Right lobe of liver (tissue), 6 donors: ENCODE measurements at regions not wholly inside any gene's neighbourhood (a gene's known extent, or its start where the extent isn't known, plus 50 kb on each side); places are given as distances from the start of the nearest gene placed in this dataset.

ENCODE experiments used
- ATAC-seq, 4 donors: fragments of 200-7000 bp; cut with Tn5 transposase; one replicate each; pipeline ENCODE4 v1.9.1; 2020; ENCODE audit warnings: mild to moderate bottlenecking in 4 of 4, moderate library complexity in 4 of 4
- DNase-seq, 3 donors: peaks; one replicate each; pipeline ENCODE4 v3.0.0-alpha.2; 2020
- H3K27ac ChIP-seq, 3 donors: fragments of 200-600 bp; one replicate each; pipeline ENCODE4 v1.8.0; 2022
- H3K27me3 ChIP-seq, 2 donors: fragments of 200-600 bp; one replicate each; pipeline ENCODE4 v1.8.0; 2022
- H3K36me3 ChIP-seq, 4 donors: fragments of 200-600 bp; sonication (generic) in 1 of 4; one replicate each; pipeline versions ENCODE4 v1.5.1 to v1.8.0; 2017 to 2022; ENCODE audit warnings: control low read depth in 1 of 4
- H3K4me1 ChIP-seq, 4 donors: fragments of 200-600 bp; sonication (generic) in 1 of 4; one replicate each; pipeline versions ENCODE4 v1.5.1 to v1.8.0; 2017 to 2022; ENCODE audit warnings: control low read depth in 1 of 4
- H3K4me3 ChIP-seq, 3 donors: fragments of 200-600 bp; one replicate each; pipeline ENCODE4 v1.8.0; 2022
- H3K9me3 ChIP-seq, 4 donors: fragments of 200-600 bp; sonication (generic) in 1 of 4; one replicate each; pipeline versions ENCODE4 v1.5.1 to v1.8.0; 2017 to 2022; ENCODE audit warnings: control low read depth in 1 of 4
- POLR2A ChIP-seq: fragments of 450-650 bp; IDR thresholded peaks from one replicate; pipeline ENCODE4 v1.6.1; 2017; ENCODE audit warnings: antibody characterized with exemption, mild to moderate bottlenecking
- WGBS: methylation state at CpG from one replicate; pipeline ENCODE4 v1.1.6; 2018; ENCODE audit warnings: low coverage, low lambda C conversion rate; ENCODE audit not compliant: insufficient coverage; ENCODE audit errors: missing lambda C conversion rate; 5-methylcytosine and 5-hydroxymethylcytosine counted together
- intact Hi-C, 2 donors: fragments of 100-400 bp; cut with DNase I; formaldehyde crosslinking; loops; one replicate each; pipeline versions ENCODE4 v1.11.2 to v1.14.1; 2022
- TF ChIP-seq, protein P1 (sequence below), 4 donors: fragments of 200-600 bp in 3 of 4; fragments of 450-650 bp in 1 of 4; IDR thresholded peaks; one replicate each; pipeline versions ENCODE4 v1.5.1 to v1.8.0; 2016 to 2022; ENCODE audit warnings: antibody characterized with exemption in 4 of 4, mild to moderate bottlenecking in 2 of 4
- donor health status: DM: no; HTN: yes; CAD: no.
- donor health status: DM: no; HTN: no; CAD: no.
- donor health status: DM: no; HTN: no; CAD: no.
- donor health status: DM: no; HTN: yes; CAD: no.
- donor health status: DM: no; HTN: yes; CAD: no.

DNA sequence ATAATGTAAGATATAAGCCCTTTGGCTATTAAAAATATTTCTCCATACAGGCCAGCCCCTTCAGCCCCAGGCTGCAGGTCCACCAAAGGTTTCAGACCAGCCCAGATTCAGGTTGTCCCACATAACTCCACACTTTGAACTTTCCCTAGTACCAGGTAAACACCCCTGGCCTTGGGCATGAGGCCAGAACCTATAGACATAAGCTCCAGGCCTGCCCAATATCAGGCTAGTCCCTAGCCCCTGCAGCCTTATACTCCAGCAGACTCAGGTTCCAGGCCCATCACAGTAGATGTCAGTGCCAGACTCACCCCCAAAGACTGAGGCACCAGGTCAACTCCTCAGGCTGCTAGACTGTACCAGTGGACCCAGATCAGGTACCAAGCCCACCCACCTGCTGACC is 178.5 kb upstream of the DAAM1 start:
- DNase-seq, result no peak
- Histone ChIP-seq H3K27ac (no peak overlapping the region), H3K4me3 (no peak overlapping the region), H3K36me3 (no peaks in the 10 kb centered on the region), H3K4me1 (no peaks in the 10 kb centered on the region), H3K9me3 (no peaks in the 10 kb centered on the region), H3K27me3 (no peaks in the 10 kb centered on the region)
- intact Hi-C loops, result no loop called here
- TF ChIP-seq, protein P1, sequence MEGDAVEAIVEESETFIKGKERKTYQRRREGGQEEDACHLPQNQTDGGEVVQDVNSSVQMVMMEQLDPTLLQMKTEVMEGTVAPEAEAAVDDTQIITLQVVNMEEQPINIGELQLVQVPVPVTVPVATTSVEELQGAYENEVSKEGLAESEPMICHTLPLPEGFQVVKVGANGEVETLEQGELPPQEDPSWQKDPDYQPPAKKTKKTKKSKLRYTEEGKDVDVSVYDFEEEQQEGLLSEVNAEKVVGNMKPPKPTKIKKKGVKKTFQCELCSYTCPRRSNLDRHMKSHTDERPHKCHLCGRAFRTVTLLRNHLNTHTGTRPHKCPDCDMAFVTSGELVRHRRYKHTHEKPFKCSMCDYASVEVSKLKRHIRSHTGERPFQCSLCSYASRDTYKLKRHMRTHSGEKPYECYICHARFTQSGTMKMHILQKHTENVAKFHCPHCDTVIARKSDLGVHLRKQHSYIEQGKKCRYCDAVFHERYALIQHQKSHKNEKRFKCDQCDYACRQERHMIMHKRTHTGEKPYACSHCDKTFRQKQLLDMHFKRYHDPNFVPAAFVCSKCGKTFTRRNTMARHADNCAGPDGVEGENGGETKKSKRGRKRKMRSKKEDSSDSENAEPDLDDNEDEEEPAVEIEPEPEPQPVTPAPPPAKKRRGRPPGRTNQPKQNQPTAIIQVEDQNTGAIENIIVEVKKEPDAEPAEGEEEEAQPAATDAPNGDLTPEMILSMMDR (IDR thresholded peaks at IDR 0.05), result no peak
- TF ChIP-seq POLR2A, result no peak
- no peak for ATAC-seq

- Histone ChIP-seq H3K4me1 (no peaks in the 10 kb centered on the region), H3K9me3 (no peaks in the 10 kb centered on the region), H3K4me3 (no peak overlapping the region), H3K27me3 (no peaks in the 10 kb centered on the region), H3K36me3 (no peaks in the 10 kb centered on the region), H3K27ac (no peak overlapping the region)
- ATAC-seq, result peak in 3 of 4 donors; percentile 22 to 81 (median 53)
- 79% methylated on average over 7 of the region's 7 CpGs for WGBS
- TF ChIP-seq, protein P1 (IDR thresholded peaks at IDR 0.05), result no peak
- no peak for TF ChIP-seq POLR2A
- DNase-seq, result no peak
- intact Hi-C loops, result no loop called here
Measured at GRCh38 chr14:59013672-59014298, 174.7 kb upstream of the DAAM1 start.

DNA sequence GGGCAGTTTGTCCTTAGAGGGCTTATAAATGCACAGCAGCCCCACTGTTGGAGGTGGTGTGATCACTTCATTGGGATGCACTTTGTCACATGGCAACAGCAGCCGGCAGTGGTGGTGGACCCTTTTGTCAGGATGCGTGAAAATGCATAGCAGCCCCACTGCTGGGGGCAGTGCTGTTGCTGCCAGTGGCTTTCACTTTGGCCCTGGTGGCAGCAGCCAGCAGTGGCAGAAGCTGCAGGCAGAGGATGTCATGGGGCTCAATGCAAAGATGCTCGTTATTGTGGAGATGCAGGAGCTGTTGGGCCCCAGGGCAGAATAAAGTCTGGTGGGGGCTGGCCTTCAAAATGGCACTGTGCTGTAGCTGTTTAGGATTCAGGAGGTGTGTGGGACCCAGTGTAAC is 173.0 kb upstream of the DAAM1 start:
- intact Hi-C loops, result no loop called here
- DNase-seq, result no peak
- WGBS, result 100% methylated on average over 1 of the region's 3 CpGs

DNA sequence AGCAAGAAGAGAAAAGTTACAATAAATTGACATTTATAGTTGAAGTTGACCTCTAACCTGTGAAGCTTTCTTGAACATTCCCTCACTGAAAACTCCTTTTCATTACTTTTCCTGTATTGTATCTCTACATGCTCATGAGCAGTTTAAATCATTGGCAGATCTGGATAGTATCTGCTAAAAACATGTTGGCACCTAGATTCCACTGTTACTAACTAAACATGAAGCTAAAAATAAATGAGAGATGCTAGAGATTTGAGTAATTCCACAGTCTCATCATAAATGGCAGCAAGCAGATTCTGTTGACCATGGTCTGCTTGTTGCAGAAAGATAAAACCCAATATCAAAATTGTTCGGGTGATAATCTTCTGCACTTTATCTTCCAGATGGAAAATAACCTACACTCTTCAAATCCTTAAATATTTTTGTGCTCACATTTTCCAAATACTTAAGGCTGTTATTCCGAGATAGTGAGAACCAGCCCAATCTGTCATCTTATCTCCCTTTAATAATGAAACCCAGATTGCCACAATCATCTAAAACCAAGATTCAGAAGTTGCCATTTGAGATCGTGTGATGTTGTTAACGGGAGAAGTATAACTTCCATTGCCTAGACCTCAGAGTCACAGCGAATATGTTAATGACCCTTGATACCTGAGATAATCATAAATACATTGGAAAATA is 171.0 kb upstream of the DAAM1 start:
- Histone ChIP-seq H3K4me3 (no peak overlapping the region), H3K4me1 (no peaks in the 10 kb centered on the region), H3K27ac (no peak overlapping the region), H3K36me3 (no peaks in the 10 kb centered on the region), H3K27me3 (no peaks in the 10 kb centered on the region), H3K9me3 (no peaks in the 10 kb centered on the region)
- intact Hi-C loops, result no loop called here
- ATAC-seq (no peak), DNase-seq (no peak)
- TF ChIP-seq POLR2A, result no peak
- TF ChIP-seq, protein P1 (IDR thresholded peaks at IDR 0.05), result no peak
- 55% methylated on average over 5 of the region's 5 CpGs for WGBS

More for the DNA sequence above, 173.0 kb upstream of the DAAM1 start:
- H3K9me3 ChIP-seq, result no peaks in the 10 kb centered on the region
- no peaks in the 10 kb centered on the region for H3K36me3 ChIP-seq
- no peaks in the 10 kb centered on the region for H3K27me3 ChIP-seq
- ATAC-seq, result no peak
- no peaks in the 10 kb centered on the region for H3K4me1 ChIP-seq
- no peak overlapping the region for H3K27ac ChIP-seq
- no peak overlapping the region for H3K4me3 ChIP-seq
- TF ChIP-seq, protein P1 (IDR thresholded peaks at IDR 0.05), result no peak
- no peak for TF ChIP-seq POLR2A
